ENCODE measurements at regions not wholly inside any gene's neighbourhood (a gene's known extent, or its start where the extent isn't known, plus 50 kb on each side); places are given as distances from the start of the nearest gene placed in this dataset.

DNA sequence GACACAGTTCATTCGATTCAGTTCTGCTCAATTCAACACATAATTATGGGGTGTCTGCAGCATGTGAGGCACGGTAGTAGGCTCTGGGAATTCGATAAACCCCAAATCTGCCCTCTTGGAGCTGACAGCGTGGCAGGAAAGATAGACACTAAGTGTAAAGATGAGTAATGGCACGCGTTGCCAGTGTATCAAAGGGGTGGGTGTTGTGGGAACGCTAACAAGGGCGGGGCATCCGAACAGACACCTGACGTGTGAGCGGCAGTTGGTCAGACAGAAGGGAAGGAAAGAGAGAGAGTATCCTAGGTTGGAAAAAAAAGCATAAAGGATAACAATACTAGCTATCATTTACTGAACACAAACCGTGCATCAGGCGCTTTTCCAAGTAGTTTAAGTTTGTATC, 125.7 kb upstream of the HAAO start:
- no TSS peak for BruUV-seq (replicated peaks)
- TF ChIP-seq, protein P1, sequence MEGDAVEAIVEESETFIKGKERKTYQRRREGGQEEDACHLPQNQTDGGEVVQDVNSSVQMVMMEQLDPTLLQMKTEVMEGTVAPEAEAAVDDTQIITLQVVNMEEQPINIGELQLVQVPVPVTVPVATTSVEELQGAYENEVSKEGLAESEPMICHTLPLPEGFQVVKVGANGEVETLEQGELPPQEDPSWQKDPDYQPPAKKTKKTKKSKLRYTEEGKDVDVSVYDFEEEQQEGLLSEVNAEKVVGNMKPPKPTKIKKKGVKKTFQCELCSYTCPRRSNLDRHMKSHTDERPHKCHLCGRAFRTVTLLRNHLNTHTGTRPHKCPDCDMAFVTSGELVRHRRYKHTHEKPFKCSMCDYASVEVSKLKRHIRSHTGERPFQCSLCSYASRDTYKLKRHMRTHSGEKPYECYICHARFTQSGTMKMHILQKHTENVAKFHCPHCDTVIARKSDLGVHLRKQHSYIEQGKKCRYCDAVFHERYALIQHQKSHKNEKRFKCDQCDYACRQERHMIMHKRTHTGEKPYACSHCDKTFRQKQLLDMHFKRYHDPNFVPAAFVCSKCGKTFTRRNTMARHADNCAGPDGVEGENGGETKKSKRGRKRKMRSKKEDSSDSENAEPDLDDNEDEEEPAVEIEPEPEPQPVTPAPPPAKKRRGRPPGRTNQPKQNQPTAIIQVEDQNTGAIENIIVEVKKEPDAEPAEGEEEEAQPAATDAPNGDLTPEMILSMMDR (IDR thresholded peaks at IDR 0.05; ENCODE audit: unreplicated experiment) = no peak
- Mint-ChIP-seq H3K4me1 (ENCODE audit: low read depth, unreplicated experiment) (peaks cover 24% of the 10 kb centered on the region), H3K27ac (ENCODE audit: unreplicated experiment) (no peak overlapping the region), H3K4me3 (ENCODE audit: low read depth, unreplicated experiment) (no peak overlapping the region), H3K9me3 (ENCODE audit: low read depth, unreplicated experiment) (no peaks in the 10 kb centered on the region), H3K36me3 (ENCODE audit: insufficient read depth, unreplicated experiment) (no peaks in the 10 kb centered on the region), H3K27me3 (ENCODE audit: unreplicated experiment) (no peaks in the 10 kb centered on the region)
- CTCF ChIA-PET = no interaction called here
- DNase-seq = no peak
- intact Hi-C loops (cut with micrococcal nuclease; ENCODE audit: unreplicated experiment) = no loop called here

- no peak for DNase-seq
- H3K4me3 Mint-ChIP-seq (ENCODE audit: low read depth, unreplicated experiment) = no peak overlapping the region
- TF ChIP-seq, protein P1 (IDR thresholded peaks at IDR 0.05; ENCODE audit: unreplicated experiment) = no peak
- intact Hi-C loops (cut with micrococcal nuclease; ENCODE audit: unreplicated experiment) = no loop called here
- no TSS peak for BruUV-seq (replicated peaks)
- H3K4me1 Mint-ChIP-seq (ENCODE audit: low read depth, unreplicated experiment) = peaks cover 23% of the 10 kb centered on the region
- H3K27me3 Mint-ChIP-seq (ENCODE audit: unreplicated experiment) = no peaks in the 10 kb centered on the region
- H3K9me3 Mint-ChIP-seq (ENCODE audit: low read depth, unreplicated experiment) = no peaks in the 10 kb centered on the region
- no peak overlapping the region for H3K27ac Mint-ChIP-seq (ENCODE audit: unreplicated experiment)
- no peaks in the 10 kb centered on the region for H3K36me3 Mint-ChIP-seq (ENCODE audit: insufficient read depth, unreplicated experiment)
- CTCF ChIA-PET = no interaction called here
Observed at GRCh38 chr2:42917425-42917927, 125.1 kb upstream of the HAAO start.

DNA sequence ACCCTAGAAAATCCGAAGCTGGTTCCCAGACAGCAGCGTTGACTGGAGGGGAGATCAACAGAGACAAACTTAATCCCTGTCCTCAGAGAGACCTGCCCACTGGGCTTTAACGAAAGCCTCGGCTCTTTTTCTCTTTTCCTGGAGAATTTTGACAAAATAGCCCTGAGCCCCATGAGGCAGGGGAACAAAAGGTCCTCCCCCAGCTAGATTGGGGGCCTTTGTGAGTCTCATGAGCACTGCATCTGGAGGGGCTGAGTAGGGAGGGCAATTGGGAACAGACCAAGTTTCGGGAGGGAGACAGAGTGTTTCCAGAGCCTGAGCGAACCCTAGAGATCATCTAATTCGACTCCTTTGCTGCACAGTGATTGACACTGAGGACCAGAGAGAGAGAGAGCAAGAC, 123.9 kb upstream of the HAAO start:
- H3K27ac Mint-ChIP-seq (ENCODE audit: unreplicated experiment) = no peak overlapping the region
- no peaks in the 10 kb centered on the region for H3K9me3 Mint-ChIP-seq (ENCODE audit: low read depth, unreplicated experiment)
- intact Hi-C loops (cut with micrococcal nuclease; ENCODE audit: unreplicated experiment) = no loop called here
- no peaks in the 10 kb centered on the region for H3K36me3 Mint-ChIP-seq (ENCODE audit: insufficient read depth, unreplicated experiment)
- no peaks in the 10 kb centered on the region for H3K27me3 Mint-ChIP-seq (ENCODE audit: unreplicated experiment)
- TF ChIP-seq, protein P1 (IDR thresholded peaks at IDR 0.05; ENCODE audit: unreplicated experiment) = no peak
- H3K4me1 Mint-ChIP-seq (ENCODE audit: low read depth, unreplicated experiment) = peaks cover 22% of the 10 kb centered on the region
- CTCF ChIA-PET = no interaction called here
- H3K4me3 Mint-ChIP-seq (ENCODE audit: low read depth, unreplicated experiment) = no peak overlapping the region
- BruUV-seq (replicated peaks) = no TSS peak
- DNase-seq = no peak

DNA sequence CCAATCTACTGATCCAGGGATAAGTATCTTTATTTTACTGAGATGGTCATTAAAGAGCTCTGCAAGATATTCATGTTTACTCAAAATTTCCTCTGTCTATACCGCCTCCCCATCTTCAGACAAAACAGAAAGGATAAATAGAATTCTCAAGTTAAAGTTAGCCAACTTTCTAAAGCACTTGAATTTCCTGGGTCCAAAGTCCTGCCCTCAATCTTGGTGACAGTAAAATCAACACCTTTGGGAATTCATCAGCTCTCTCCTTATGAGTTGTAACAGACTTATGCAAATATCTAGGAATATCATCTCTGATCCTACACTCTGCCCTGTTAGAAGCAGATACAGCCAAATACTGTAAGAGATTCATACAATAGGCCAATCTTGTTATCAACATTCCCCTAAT, 122.5 kb upstream of the HAAO start:
- H3K9me3 Mint-ChIP-seq (ENCODE audit: low read depth, unreplicated experiment) = no peaks in the 10 kb centered on the region
- DNase-seq = no peak
- no TSS peak for BruUV-seq (replicated peaks)
- H3K4me3 Mint-ChIP-seq (ENCODE audit: low read depth, unreplicated experiment) = no peak overlapping the region
- H3K36me3 Mint-ChIP-seq (ENCODE audit: insufficient read depth, unreplicated experiment) = no peaks in the 10 kb centered on the region
- TF ChIP-seq, protein P1 (IDR thresholded peaks at IDR 0.05; ENCODE audit: unreplicated experiment) = no peak
- peaks cover 22% of the 10 kb centered on the region for H3K4me1 Mint-ChIP-seq (ENCODE audit: low read depth, unreplicated experiment)
- CTCF ChIA-PET = interaction anchor here (1.0 kb wide), 1 partner anchor 9 kb away, joined by 4 read pairs; no protein-coding TSS in a partner anchor
- H3K27me3 Mint-ChIP-seq (ENCODE audit: unreplicated experiment) = no peaks in the 10 kb centered on the region
- intact Hi-C loops (cut with micrococcal nuclease; ENCODE audit: unreplicated experiment) = no loop called here
- H3K27ac Mint-ChIP-seq (ENCODE audit: unreplicated experiment) = no peak overlapping the region

All from Calu3 (cell line).